Stomach (tissue), 8 donors: ENCODE measurements at regions not wholly inside any gene's neighbourhood (a gene's known extent, or its start where the extent isn't known, plus 50 kb on each side); places are given as distances from the start of the nearest gene placed in this dataset.
"Not testable (repeated sequence)": the region's sequence is repeated elsewhere in the genome, so short reads cannot be mapped to it uniquely, and the experiment has no call there.

ENCODE experiments used
- DNase-seq, 2 donors: peaks; one replicate each; pipeline versions ENCODE4 v3.0.0 to v3.0.0-alpha.2; 2013 to 2019
- H3K27ac ChIP-seq, 5 donors: fragments of 200-600 bp in 4 of 5; sonication (generic) in 4 of 5; one replicate each; pipeline ENCODE4 v1.5.1; 2013 to 2019; ENCODE audit warnings: mild to moderate bottlenecking in 1 of 5, moderate library complexity in 1 of 5
- H3K27me3 ChIP-seq, 3 donors: fragments of 200-600 bp; sonication (generic); one replicate each; pipeline ENCODE4 v1.5.1; 2017 to 2019; ENCODE audit warnings: mixed run types in 1 of 3
- H3K36me3 ChIP-seq, 4 donors: fragments of 200-600 bp; sonication (generic); 1 replicate in 3 of 4; 2 replicates in 1 of 4; pipeline ENCODE4 v1.5.1; 2016 to 2019
- H3K4me1 ChIP-seq, 4 donors: fragments of 200-600 bp; sonication (generic); one replicate each; pipeline ENCODE4 v1.5.1; 2016 to 2019
- H3K4me3 ChIP-seq, 4 donors: fragments of 200-600 bp; sonication (generic) in 3 of 4; one replicate each; pipeline ENCODE4 v1.5.1; 2016 to 2019; ENCODE audit warnings: mild to moderate bottlenecking in 1 of 4
- H3K9me3 ChIP-seq, 4 donors: fragments of 200-600 bp; sonication (generic); one replicate each; pipeline ENCODE4 v1.5.1; 2016 to 2019
- EP300 ChIP-seq: sonication (generic); formaldehyde crosslinking; IDR thresholded peaks from one replicate; pipeline ENCODE4 v1.6.1; 2017; ENCODE audit warnings: antibody characterized with exemption
- POLR2A ChIP-seq, 4 donors: fragments of 450-650 bp; IDR thresholded peaks; one replicate each; pipeline ENCODE4 v1.6.1; 2016; ENCODE audit warnings: antibody characterized with exemption in 4 of 4, control low read depth in 2 of 4, mild to moderate bottlenecking in 1 of 4, moderate library complexity in 1 of 4
- POLR2AphosphoS5 ChIP-seq, 3 donors: sonication (generic); formaldehyde crosslinking; IDR thresholded peaks; one replicate each; pipeline ENCODE4 v1.6.1; 2016; ENCODE audit warnings: antibody characterized with exemption in 3 of 3
- WGBS, 5 donors: extraction: QIAGEN DNeasy Blood & Tissue Kit in 3 of 5; methylation state at CpG; one replicate each; pipeline versions ENCODE4 v1.1.5 to v1.1.7; 2013 to 2018; 5-methylcytosine and 5-hydroxymethylcytosine counted together
- intact Hi-C: fragments of 100-400 bp; cut with DNase I; formaldehyde crosslinking; loops from one replicate; pipeline ENCODE4 v1.15.1; 2023; ENCODE audit warnings: low total_unique reads
- TF ChIP-seq, protein P1 (sequence below), 7 experiments: fragments of 450-650 bp in 4 of 7; fragments of 200-600 bp in 3 of 7; sonication (generic) in 3 of 7; IDR thresholded peaks; one replicate each; pipeline ENCODE4 v1.5.1; 2016 to 2019; ENCODE audit warnings: antibody characterized with exemption in 7 of 7, control low read depth in 2 of 7, mild to moderate bottlenecking in 1 of 7
- donor health status: healthy with polysubstance abuse.
- donor health status: Bipolar disorder and iron deficiency.
- donor health status: healthy.

- TF ChIP-seq, protein P1, sequence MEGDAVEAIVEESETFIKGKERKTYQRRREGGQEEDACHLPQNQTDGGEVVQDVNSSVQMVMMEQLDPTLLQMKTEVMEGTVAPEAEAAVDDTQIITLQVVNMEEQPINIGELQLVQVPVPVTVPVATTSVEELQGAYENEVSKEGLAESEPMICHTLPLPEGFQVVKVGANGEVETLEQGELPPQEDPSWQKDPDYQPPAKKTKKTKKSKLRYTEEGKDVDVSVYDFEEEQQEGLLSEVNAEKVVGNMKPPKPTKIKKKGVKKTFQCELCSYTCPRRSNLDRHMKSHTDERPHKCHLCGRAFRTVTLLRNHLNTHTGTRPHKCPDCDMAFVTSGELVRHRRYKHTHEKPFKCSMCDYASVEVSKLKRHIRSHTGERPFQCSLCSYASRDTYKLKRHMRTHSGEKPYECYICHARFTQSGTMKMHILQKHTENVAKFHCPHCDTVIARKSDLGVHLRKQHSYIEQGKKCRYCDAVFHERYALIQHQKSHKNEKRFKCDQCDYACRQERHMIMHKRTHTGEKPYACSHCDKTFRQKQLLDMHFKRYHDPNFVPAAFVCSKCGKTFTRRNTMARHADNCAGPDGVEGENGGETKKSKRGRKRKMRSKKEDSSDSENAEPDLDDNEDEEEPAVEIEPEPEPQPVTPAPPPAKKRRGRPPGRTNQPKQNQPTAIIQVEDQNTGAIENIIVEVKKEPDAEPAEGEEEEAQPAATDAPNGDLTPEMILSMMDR (IDR thresholded peaks at IDR 0.05), result peak in 5 of 7 experiments; percentile 48 to 90 (median 81)
- TF ChIP-seq POLR2AphosphoS5 (IDR thresholded peaks at IDR 0.05) (no peak), EP300 (no peak)
- 14 to 20% (median 16%) methylated on average over 2 of the region's 2 CpGs for WGBS, 5 donors
- H3K27ac ChIP-seq, result no peak overlapping the region
- intact Hi-C loops, result no loop called here
- no peaks in the 10 kb centered on the region for H3K9me3 ChIP-seq
- peak; percentile 76 to 77 for DNase-seq
- no peaks in the 10 kb centered on the region for H3K36me3 ChIP-seq
- H3K27me3 ChIP-seq, result no peaks in the 10 kb centered on the region
- H3K4me1 ChIP-seq, result no peaks in the 10 kb centered on the region
- no peak overlapping the region for H3K4me3 ChIP-seq
These were observed 69.4 kb upstream of the EVL start for GRCh38 chr14:99995700-99996356.

- Histone ChIP-seq H3K4me3 (no peak overlapping the region), H3K9me3 (no peaks in the 10 kb centered on the region), H3K4me1 (no peaks in the 10 kb centered on the region), H3K36me3 (no peaks in the 10 kb centered on the region), H3K27ac (no peak overlapping the region), H3K27me3 (no peaks in the 10 kb centered on the region)
- intact Hi-C loops, result no loop called here
- TF ChIP-seq POLR2A (IDR thresholded peaks at IDR 0.05) (no peak), EP300 (no peak), POLR2AphosphoS5 (IDR thresholded peaks at IDR 0.05) (no peak)
- TF ChIP-seq, protein P1 (IDR thresholded peaks at IDR 0.05), result no peak
- DNase-seq, result no peak
- 88 to 95% (median 92%) methylated on average over 5 of the region's 5 CpGs for WGBS, 5 donors
These were observed 68.2 kb upstream of the EVL start for GRCh38 chr14:99996951-99997571.

- H3K27me3 ChIP-seq, intact Hi-C loops, H3K4me3 ChIP-seq, DNase-seq, H3K9me3 ChIP-seq, H3K4me1 ChIP-seq, H3K27ac ChIP-seq, H3K36me3 ChIP-seq: not testable (repeated sequence)
- WGBS, 5 donors, result 95 to 98% (median 97%) methylated on average over 13 to 15 of the region's 15 CpGs
These were observed 64.8 kb upstream of the EVL start for GRCh38 chr14:100000398-100000797.

- no peak for DNase-seq
- no peak overlapping the region for H3K4me3 ChIP-seq
- no peaks in the 10 kb centered on the region for H3K27me3 ChIP-seq
- H3K9me3 ChIP-seq, result peaks cover 0 to 5% (median 0%) of the 10 kb centered on the region in 4 donors
- WGBS, 5 donors, result 87 to 100% (median 94%) methylated on average over 1 of the region's 1 CpG
- H3K36me3 ChIP-seq, result no peaks in the 10 kb centered on the region
- intact Hi-C loops, result no loop called here
- TF ChIP-seq, protein P1 (IDR thresholded peaks at IDR 0.05), result no peak
- TF ChIP-seq POLR2AphosphoS5 (IDR thresholded peaks at IDR 0.05) (no peak), EP300 (no peak), POLR2A (IDR thresholded peaks at IDR 0.05) (no peak)
- H3K4me1 ChIP-seq, result no peaks in the 10 kb centered on the region
- no peak overlapping the region for H3K27ac ChIP-seq
These were observed 60.8 kb upstream of the EVL start for GRCh38 chr14:100004392-100004791.

DNA sequence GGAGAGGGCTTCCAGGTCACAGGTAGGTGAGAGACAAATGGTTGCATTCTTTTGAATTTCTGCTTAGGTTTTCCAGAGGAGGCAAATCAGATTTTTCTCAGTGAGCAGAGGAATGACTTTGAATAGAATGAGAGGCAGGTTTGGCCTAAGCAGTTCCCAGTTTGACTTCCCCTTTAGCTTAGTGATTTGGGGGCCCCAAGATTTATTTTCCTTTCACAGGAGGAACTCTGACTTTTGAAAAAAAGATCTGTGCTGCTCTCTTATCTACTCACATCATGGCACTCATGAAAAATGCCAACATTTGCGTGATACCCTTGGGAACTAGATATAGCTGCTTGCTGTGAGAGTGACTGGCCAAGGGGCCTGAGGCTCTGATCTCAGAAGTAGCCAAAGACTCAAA, 58.0 kb upstream of the EVL start:
- Histone ChIP-seq H3K27ac (no peak overlapping the region), H3K4me1 (peaks cover 0 to 10% (median 1%) of the 10 kb centered on the region in 4 donors), H3K36me3 (no peaks in the 10 kb centered on the region), H3K27me3 (no peaks in the 10 kb centered on the region), H3K4me3 (no peak overlapping the region), H3K9me3 (peaks cover 0 to 5% (median 0%) of the 10 kb centered on the region in 4 donors)
- no peak for DNase-seq
- intact Hi-C loops, result no loop called here
- 34 to 69% (median 59%) methylated on average over 1 of the region's 1 CpG for WGBS, 5 donors
- TF ChIP-seq EP300, result no peak
- TF ChIP-seq POLR2AphosphoS5 (IDR thresholded peaks at IDR 0.05), result no peak
- TF ChIP-seq, protein P1 (IDR thresholded peaks at IDR 0.05), result no peak
- TF ChIP-seq POLR2A (IDR thresholded peaks at IDR 0.05), result no peak

GRCh38 chr14:100009802-100010201, 55.4 kb upstream of the EVL start:
- H3K36me3 ChIP-seq, H3K27me3 ChIP-seq, H3K9me3 ChIP-seq, intact Hi-C loops, H3K4me3 ChIP-seq, DNase-seq, H3K27ac ChIP-seq: not testable (repeated sequence)
- H3K4me1 ChIP-seq, result peaks cover 0 to 16% (median 5%) of the 10 kb centered on the region in 4 donors
- WGBS, 5 donors, result 18 to 44% (median 35%) methylated on average over 2 of the region's 2 CpGs
